Neural cell (in vitro differentiated cells): ENCODE measurements at regions not wholly inside any gene's neighbourhood (a gene's known extent, or its start where the extent isn't known, plus 50 kb on each side); places are given as distances from the start of the nearest gene placed in this dataset.

Experiments
- H2AFZ ChIP-seq: fragments of 200-600, 300-800 bp; sonication (generic), shearing (Covaris generic); 2 replicates; pipeline ENCODE4 v1.6.0; 2014; ENCODE audit warnings: low read depth, mild to moderate bottlenecking, antibody characterized with exemption, low read length, moderate library complexity
- H3F3A ChIP-seq: fragments of 200-600 bp; shearing (Covaris generic); 2 replicates; pipeline ENCODE4 v1.6.1; 2016; ENCODE audit warnings: mild to moderate bottlenecking, moderate library complexity, mixed read lengths, antibody characterized with exemption, low read length; ENCODE audit not compliant: insufficient read depth, poor library complexity, severe bottlenecking
- H3K27ac ChIP-seq: fragments of 200-600, 300-800 bp; sonication (generic), shearing (Covaris generic); 2 replicates; pipeline ENCODE4 v1.5.1; 2014; ENCODE audit warnings: mild to moderate bottlenecking, low read length, moderate library complexity
- H3K27me3 ChIP-seq: fragments of 300-800, 200-600 bp; sonication (generic), shearing (Covaris generic); 2 replicates; pipeline ENCODE4 v1.6.0; 2014; ENCODE audit warnings: mild to moderate bottlenecking, low read depth, low read length, moderate library complexity; ENCODE audit not compliant: insufficient read depth
- H3K36me3 ChIP-seq: fragments of 300-800, 200-600 bp; sonication (generic), shearing (Covaris generic); 2 replicates; pipeline ENCODE4 v1.5.1; 2014; ENCODE audit warnings: mild to moderate bottlenecking, antibody characterized with exemption, low read length, moderate library complexity; ENCODE audit not compliant: insufficient read depth
- H3K4me2 ChIP-seq: fragments of 300-800, 200-600 bp; sonication (generic), shearing (Covaris generic); 2 replicates; pipeline ENCODE4 v1.6.0; 2014; ENCODE audit warnings: mild to moderate bottlenecking, low read length
- H3K4me3 ChIP-seq: fragments of 300-800, 200-600 bp; sonication (generic), shearing (Covaris generic); 2 replicates; pipeline ENCODE4 v1.5.1; 2014; ENCODE audit warnings: mild to moderate bottlenecking, low read length, moderate library complexity
- H3K79me2 ChIP-seq: fragments of 200-600 bp; shearing (Covaris generic); replicated peaks from 2 replicates; pipeline ENCODE4 v1.6.0; 2014; ENCODE audit warnings: mild to moderate bottlenecking, low read length, moderate library complexity; ENCODE audit not compliant: insufficient read depth
- H3K9ac ChIP-seq: fragments of 300-800, 200-600 bp; sonication (generic), shearing (Covaris generic); 2 replicates; pipeline ENCODE4 v1.6.1; 2016; ENCODE audit warnings: mild to moderate bottlenecking, low read length, mixed read lengths
- H3K9me2 ChIP-seq: fragments of 200-600 bp; shearing (Covaris generic); 2 replicates; pipeline ENCODE4 v1.6.1; 2016; ENCODE audit warnings: mild to moderate bottlenecking, low read length, mixed read lengths; ENCODE audit not compliant: insufficient read depth
- H3K9me3 ChIP-seq: fragments of 200-600, 300-800 bp; sonication (generic), shearing (Covaris generic); 2 replicates; pipeline ENCODE4 v1.6.1; 2016; ENCODE audit warnings: mild to moderate bottlenecking, mixed run types, low read length, moderate library complexity, mixed read lengths
- H4K20me1 ChIP-seq: fragments of 200-600 bp; shearing (Covaris generic); 2 replicates; pipeline ENCODE4 v1.6.1; 2016; ENCODE audit warnings: mild to moderate bottlenecking, mixed run types; ENCODE audit not compliant: insufficient read depth
- EP300 ChIP-seq: fragments of 450-650 bp; conservative IDR thresholded peaks from 2 replicates; pipeline ENCODE4 v1.6.1; 2014; ENCODE audit warnings: antibody characterized with exemption, mild to moderate bottlenecking, moderate library complexity; ENCODE audit not compliant: poor library complexity, severe bottlenecking
- EZH2 ChIP-seq: fragments of 200-600, 300-800 bp; shearing (Covaris generic), sonication (generic); IDR thresholded peaks from 2 replicates; pipeline ENCODE4 v1.6.1; 2014; ENCODE audit warnings: antibody characterized with exemption, low read length, borderline replicate concordance, mild to moderate bottlenecking; ENCODE audit not compliant: insufficient read depth, poor library complexity, severe bottlenecking
- POLR2AphosphoS5 ChIP-seq: IDR thresholded peaks from 2 replicates; pipeline ENCODE4 v1.6.1; 2012
- RAD21 ChIP-seq: fragments of 450-650 bp; conservative IDR thresholded peaks from 2 replicates; pipeline ENCODE4 v1.6.1; 2014; ENCODE audit warnings: antibody characterized with exemption, mild to moderate bottlenecking, moderate library complexity
- SMC3 ChIP-seq: fragments of 450-650 bp; conservative IDR thresholded peaks from 2 replicates; pipeline ENCODE4 v1.6.1; 2014; ENCODE audit warnings: antibody characterized with exemption, mild to moderate bottlenecking, moderate library complexity; ENCODE audit not compliant: poor library complexity
- TAF1 ChIP-seq: IDR thresholded peaks from 2 replicates; pipeline ENCODE4 v1.6.1; 2012; ENCODE audit warnings: low read depth
- TF ChIP-seq, protein P1 (sequence below): IDR thresholded peaks from 2 replicates; pipeline ENCODE4 v1.6.1; 2012; ENCODE audit warnings: borderline replicate concordance
- TF ChIP-seq, protein P2 (sequence below): fragments of 450-650 bp; IDR thresholded peaks from 2 replicates; pipeline ENCODE4 v1.5.1; 2014; ENCODE audit warnings: antibody characterized with exemption, mild to moderate bottlenecking, moderate library complexity; ENCODE audit not compliant: poor library complexity, severe bottlenecking

DNA sequence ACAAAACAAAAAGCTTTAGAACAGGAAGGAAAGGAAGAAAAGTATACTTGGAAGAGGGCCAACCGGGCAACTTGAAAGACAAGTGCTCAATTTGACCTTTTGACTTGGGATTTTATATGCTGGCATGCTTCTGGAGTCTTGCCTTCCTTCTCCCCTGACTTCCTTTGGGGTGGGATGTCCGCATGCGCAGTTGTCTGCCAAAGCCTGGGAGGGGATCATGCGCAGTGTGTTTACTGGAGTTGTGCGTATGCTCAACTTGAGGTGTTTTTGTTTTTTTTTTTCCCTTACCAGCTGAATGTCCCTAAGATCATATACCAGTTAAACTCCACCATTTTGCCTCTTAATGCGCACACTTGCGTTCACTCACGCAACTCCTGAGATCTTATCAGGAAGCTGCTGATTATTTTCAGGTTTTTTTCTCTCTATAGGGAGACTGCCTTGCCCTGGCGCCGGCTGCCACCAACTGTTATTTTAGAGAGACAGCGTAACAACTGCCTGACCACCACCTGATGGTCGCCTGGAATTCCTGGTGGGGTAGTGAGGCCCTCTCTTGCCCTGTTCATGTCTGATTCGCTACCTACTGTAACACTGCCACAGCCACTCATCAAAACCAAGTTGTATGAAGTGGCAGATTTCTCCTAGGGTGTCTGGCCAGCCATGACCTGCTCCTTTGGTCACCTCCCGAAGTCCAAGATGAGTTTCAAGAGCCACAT lies 138.7 kb upstream of the ZNF644 start:
- no peaks in the 10 kb centered on the region for H3K27me3 ChIP-seq
- H3K9me3 ChIP-seq = no peaks in the 10 kb centered on the region
- H3K79me2 ChIP-seq = no peaks in the 10 kb centered on the region
- H3K36me3 ChIP-seq = no peaks in the 10 kb centered on the region
- no peak overlapping the region for H3K4me3 ChIP-seq
- H3K9ac ChIP-seq = no peak overlapping the region
- TF ChIP-seq SMC3 = no peak
- no peak for TF ChIP-seq POLR2AphosphoS5
- no peak for TF ChIP-seq EZH2
- TF ChIP-seq EP300 = no peak
- TF ChIP-seq, protein P1, sequence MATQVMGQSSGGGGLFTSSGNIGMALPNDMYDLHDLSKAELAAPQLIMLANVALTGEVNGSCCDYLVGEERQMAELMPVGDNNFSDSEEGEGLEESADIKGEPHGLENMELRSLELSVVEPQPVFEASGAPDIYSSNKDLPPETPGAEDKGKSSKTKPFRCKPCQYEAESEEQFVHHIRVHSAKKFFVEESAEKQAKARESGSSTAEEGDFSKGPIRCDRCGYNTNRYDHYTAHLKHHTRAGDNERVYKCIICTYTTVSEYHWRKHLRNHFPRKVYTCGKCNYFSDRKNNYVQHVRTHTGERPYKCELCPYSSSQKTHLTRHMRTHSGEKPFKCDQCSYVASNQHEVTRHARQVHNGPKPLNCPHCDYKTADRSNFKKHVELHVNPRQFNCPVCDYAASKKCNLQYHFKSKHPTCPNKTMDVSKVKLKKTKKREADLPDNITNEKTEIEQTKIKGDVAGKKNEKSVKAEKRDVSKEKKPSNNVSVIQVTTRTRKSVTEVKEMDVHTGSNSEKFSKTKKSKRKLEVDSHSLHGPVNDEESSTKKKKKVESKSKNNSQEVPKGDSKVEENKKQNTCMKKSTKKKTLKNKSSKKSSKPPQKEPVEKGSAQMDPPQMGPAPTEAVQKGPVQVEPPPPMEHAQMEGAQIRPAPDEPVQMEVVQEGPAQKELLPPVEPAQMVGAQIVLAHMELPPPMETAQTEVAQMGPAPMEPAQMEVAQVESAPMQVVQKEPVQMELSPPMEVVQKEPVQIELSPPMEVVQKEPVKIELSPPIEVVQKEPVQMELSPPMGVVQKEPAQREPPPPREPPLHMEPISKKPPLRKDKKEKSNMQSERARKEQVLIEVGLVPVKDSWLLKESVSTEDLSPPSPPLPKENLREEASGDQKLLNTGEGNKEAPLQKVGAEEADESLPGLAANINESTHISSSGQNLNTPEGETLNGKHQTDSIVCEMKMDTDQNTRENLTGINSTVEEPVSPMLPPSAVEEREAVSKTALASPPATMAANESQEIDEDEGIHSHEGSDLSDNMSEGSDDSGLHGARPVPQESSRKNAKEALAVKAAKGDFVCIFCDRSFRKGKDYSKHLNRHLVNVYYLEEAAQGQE = no peak
- no peak for TF ChIP-seq TAF1
- no peak for TF ChIP-seq RAD21
- H3K9me2 ChIP-seq = no peaks in the 10 kb centered on the region
- no peak overlapping the region for H2AFZ ChIP-seq
- no peak overlapping the region for H3K4me2 ChIP-seq
- no peaks in the 10 kb centered on the region for H3F3A ChIP-seq
- no peak overlapping the region for H3K27ac ChIP-seq
- H4K20me1 ChIP-seq = no peaks in the 10 kb centered on the region

DNA sequence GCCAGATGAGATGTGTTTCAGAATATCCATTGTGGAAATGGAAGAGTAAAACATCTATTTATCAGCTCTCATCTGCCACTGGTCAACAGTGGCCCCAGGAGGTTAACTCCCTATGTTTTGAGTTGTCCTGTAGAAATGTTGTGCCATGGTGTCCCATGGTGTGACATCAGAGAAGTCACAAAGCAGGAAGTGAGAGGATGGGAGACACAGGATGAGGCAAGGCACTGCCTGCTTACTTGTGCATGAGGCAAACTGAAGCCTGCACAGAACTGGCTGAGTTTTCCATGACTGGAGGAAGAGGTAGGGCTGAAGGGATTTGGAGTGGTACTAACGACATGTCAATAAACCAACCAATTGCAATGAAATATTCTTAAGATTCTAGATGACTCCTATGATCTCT lies 131.5 kb upstream of the ZNF644 start:
- H3K9ac ChIP-seq = no peak overlapping the region
- no peaks in the 10 kb centered on the region for H3K9me3 ChIP-seq
- H3K27me3 ChIP-seq = no peaks in the 10 kb centered on the region
- H4K20me1 ChIP-seq = no peaks in the 10 kb centered on the region
- no peaks in the 10 kb centered on the region for H3K36me3 ChIP-seq
- H3F3A ChIP-seq = no peaks in the 10 kb centered on the region
- no peaks in the 10 kb centered on the region for H3K79me2 ChIP-seq
- no peak overlapping the region for H3K27ac ChIP-seq
- H3K4me2 ChIP-seq = no peak overlapping the region
- no peak overlapping the region for H2AFZ ChIP-seq
- H3K9me2 ChIP-seq = no peaks in the 10 kb centered on the region
- H3K4me3 ChIP-seq = no peak overlapping the region
- no peak for TF ChIP-seq TAF1
- no peak for TF ChIP-seq EP300
- TF ChIP-seq EZH2 = no peak
- TF ChIP-seq, protein P2, sequence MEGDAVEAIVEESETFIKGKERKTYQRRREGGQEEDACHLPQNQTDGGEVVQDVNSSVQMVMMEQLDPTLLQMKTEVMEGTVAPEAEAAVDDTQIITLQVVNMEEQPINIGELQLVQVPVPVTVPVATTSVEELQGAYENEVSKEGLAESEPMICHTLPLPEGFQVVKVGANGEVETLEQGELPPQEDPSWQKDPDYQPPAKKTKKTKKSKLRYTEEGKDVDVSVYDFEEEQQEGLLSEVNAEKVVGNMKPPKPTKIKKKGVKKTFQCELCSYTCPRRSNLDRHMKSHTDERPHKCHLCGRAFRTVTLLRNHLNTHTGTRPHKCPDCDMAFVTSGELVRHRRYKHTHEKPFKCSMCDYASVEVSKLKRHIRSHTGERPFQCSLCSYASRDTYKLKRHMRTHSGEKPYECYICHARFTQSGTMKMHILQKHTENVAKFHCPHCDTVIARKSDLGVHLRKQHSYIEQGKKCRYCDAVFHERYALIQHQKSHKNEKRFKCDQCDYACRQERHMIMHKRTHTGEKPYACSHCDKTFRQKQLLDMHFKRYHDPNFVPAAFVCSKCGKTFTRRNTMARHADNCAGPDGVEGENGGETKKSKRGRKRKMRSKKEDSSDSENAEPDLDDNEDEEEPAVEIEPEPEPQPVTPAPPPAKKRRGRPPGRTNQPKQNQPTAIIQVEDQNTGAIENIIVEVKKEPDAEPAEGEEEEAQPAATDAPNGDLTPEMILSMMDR = no peak
- no peak for TF ChIP-seq SMC3
